ENCODE measurements at regions not wholly inside any gene's neighbourhood (a gene's known extent, or its start where the extent isn't known, plus 50 kb on each side); places are given as distances from the start of the nearest gene placed in this dataset.

- TF ChIP-seq CTCF (IDR thresholded peaks at IDR 0.05; ENCODE audit: low read length), result no peak
- no peak for TF ChIP-seq EZH2 (IDR thresholded peaks at IDR 0.05; ENCODE audit: borderline replicate concordance, low read length)
Measured at GRCh38 chr14:85420707-85421106, 109.2 kb upstream of the FLRT2 start.
